GM18505 (cell line): ENCODE measurements at regions not wholly inside any gene's neighbourhood (a gene's known extent, or its start where the extent isn't known, plus 50 kb on each side); places are given as distances from the start of the nearest gene placed in this dataset.

ENCODE experiments used
- ATAC-seq: cut with Tn5 transposase; IDR thresholded peaks from one replicate; pipeline ENCODE4 v1.9.1; 2021; ENCODE audit not compliant: unreplicated experiment
- POLR2A ChIP-seq: IDR thresholded peaks from 4 replicates; pipeline ENCODE4 v1.6.1; 2011; ENCODE audit warnings: borderline replicate concordance; ENCODE audit not compliant: insufficient read depth, insufficient read length; ENCODE audit errors: extremely low read depth

DNA sequence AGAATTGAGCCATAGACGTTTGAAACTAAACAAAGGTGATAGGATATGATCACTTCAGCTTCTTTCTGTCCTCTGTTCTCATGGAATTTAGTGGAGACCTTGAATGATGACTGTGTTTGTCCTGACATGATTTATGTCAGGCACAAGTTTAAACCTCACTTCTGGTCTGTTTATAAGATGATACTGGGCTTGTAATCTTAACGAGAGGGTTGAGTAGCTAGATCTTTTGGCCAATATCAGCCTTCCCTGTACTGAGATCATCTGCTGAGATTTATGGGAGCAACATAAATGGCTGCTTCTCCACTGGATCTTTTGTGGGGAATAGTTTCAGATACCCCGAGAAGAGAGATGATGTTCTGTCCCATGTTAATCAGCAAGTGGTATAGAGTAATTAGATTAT lies 121.8 kb upstream of the OBI1 start:
- TF ChIP-seq POLR2A: no peak
- no peak for ATAC-seq

DNA sequence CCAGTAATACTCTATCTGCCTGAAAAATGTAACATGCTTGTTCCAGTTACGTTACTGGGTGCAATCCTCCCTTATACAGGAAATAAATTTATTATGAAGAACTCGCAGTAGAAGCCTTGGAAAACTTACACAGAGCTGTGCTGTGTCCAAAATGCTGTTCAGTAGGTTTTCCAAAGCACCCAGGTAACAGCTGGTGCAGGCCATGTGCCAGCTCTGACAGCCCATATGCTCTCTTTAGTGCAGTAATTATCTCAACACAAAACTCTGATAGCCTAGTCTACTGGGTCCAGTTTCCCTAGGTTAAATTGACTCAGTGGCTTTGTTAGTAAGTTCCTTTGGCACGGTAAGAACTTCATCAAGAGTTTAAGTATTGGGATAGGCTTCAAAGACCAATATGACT lies 120.7 kb upstream of the OBI1 start:
- ATAC-seq: no peak
- TF ChIP-seq POLR2A: no peak

- no peak for ATAC-seq
- no peak for TF ChIP-seq POLR2A
These were observed 119.0 kb upstream of the OBI1 start for GRCh38 chr13:78777976-78778375.

DNA sequence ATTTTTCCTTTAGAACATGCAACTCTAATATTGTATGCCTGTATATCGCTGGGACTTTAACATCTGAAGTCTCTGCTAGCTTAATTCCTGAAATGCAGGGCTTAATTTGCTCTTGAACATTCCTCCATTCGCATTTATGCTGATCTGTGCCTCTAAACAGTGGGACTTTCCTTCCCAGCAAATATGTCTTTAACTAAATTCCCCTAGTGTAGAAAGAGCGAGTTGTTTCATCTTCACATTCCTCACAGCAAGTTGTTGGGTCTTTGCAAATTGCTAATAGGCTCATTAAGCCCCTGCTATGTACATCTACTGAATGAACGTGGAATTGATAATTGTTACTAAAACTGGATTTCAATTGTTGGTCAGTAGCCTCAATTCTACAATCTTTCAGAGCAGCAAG lies 118.4 kb upstream of the OBI1 start:
- no peak for ATAC-seq
- no peak for TF ChIP-seq POLR2A

DNA sequence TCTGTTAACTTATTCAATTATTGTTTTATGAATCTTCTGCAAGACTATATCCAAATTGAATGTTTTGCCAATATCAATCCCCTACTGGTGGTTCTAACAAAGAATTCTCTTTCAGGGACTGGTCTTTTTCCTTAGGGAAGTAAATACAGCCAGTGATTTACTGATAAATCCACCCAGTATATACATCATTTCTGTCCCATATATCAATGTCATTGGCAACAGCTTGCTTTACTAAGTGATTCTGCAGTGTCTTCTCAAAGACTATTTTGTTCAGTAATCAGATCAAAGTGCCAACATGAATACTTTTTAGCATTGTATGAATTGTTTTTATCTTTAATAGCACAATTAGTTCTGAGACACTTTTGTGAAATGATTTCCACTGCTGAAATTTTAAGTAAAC lies 114.0 kb upstream of the OBI1 start:
- no peak for ATAC-seq
- TF ChIP-seq POLR2A: no peak

- no peak for TF ChIP-seq POLR2A
- no peak for ATAC-seq
These were observed 111.6 kb upstream of the OBI1 start for GRCh38 chr13:78770601-78771000.

DNA sequence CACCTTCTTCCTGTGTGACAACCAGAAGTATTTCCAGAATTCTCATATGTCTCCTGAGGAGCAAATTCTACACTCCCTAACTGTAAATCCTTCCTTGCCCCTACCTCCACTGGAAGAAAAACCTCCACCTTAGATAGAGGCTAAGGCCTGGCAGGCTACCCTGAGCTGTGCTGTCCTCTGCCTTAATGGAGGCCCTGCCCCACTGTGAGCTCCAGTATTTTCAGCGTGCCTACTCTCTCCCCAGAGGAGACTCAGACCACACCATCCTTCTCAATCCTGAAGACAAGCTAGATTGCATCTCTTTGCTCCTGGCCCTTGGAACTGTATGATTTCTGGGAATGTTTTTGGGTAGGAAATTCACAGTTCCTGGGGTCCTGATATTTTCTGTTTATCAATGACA lies 110.0 kb upstream of the OBI1 start:
- no peak for ATAC-seq
- TF ChIP-seq POLR2A: no peak

- TF ChIP-seq POLR2A: no peak
- no peak for ATAC-seq
These were observed 105.7 kb upstream of the OBI1 start for GRCh38 chr13:78764665-78765064.

DNA sequence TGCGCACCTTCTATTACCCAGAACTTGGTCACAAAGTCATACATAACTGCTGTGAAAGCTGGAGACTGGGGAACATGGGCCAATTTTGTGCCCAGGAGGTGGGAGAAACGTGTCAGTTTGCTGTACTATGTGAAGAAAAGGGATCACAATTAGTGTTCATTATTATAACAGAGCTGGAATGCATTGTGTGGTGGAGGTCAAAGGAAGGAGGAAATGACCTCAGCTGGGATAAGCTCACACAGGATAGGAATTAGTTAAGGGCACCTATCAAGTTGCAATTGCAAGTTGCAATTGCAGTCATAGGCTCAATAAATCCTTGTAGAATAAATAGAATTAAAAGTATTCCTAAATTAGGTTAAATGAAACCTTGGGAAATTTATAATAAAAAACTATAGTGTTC lies 103.9 kb upstream of the OBI1 start:
- no peak for ATAC-seq
- no peak for TF ChIP-seq POLR2A

DNA sequence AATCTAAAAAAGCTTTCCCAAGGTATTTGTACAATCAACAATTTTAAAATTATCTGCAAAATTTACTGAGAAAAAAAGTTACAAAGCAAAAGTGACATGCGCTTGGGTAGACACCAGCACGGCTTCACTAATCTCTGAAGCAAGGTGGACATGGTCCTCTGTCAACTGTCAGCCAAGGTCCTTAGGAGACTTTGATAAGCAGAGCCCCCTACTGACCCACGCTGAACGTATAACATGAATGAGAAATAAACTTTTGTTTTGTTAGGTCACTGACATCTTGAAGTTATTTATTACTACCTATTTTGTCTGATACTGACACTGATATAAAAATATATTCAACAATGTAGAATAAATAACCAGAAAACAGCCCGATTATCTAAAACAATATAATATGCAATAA lies 100.7 kb upstream of the OBI1 start:
- TF ChIP-seq POLR2A: no peak
- no peak for ATAC-seq

DNA sequence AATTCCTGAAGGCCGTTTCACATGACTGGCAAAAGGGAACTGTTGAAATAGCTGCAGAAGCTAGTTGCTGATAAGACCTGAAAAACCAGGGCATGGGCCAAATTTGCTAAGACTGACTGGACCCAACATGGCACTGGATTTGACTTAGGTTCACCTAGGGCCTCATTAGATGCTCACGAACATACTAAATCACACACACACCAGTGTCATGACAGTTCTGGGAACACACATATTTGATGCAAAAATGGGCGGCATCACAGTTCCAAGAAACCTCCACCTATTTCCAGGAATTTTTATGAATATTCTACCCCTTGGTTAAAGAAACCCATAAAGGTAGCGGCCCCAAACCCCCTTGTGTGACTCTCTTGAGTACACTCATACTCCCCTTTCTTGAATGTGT lies 99.6 kb upstream of the OBI1 start:
- no peak for TF ChIP-seq POLR2A
- ATAC-seq: no peak

- no peak for ATAC-seq
- no peak for TF ChIP-seq POLR2A
These were observed 94.5 kb upstream of the OBI1 start for GRCh38 chr13:78753435-78753834.

GRCh38 chr13:78750735-78751134 lies 91.8 kb upstream of the OBI1 start:
- no peak for TF ChIP-seq POLR2A
- no peak for ATAC-seq

GRCh38 chr13:78743973-78744372 lies 85.0 kb upstream of the OBI1 start:
- ATAC-seq: no peak
- TF ChIP-seq POLR2A: no peak

- no peak for TF ChIP-seq POLR2A
- ATAC-seq: no peak
These were observed 83.7 kb upstream of the OBI1 start for GRCh38 chr13:78742659-78743058.

- TF ChIP-seq POLR2A: no peak
- no peak for ATAC-seq
These were observed 77.2 kb upstream of the OBI1 start for GRCh38 chr13:78736142-78736541.

GRCh38 chr13:78732445-78733017 lies 73.6 kb upstream of the OBI1 start:
- no peak for TF ChIP-seq POLR2A
- no peak for ATAC-seq
